HPDE6-E6E7 (cell line): ENCODE measurements at regions not wholly inside any gene's neighbourhood (a gene's known extent, or its start where the extent isn't known, plus 50 kb on each side); places are given as distances from the start of the nearest gene placed in this dataset.
"Not testable (repeated sequence)": the region's sequence is repeated elsewhere in the genome, so short reads cannot be mapped to it uniquely, and the experiment has no call there.

ENCODE experiments used
- DNase-seq: peaks from one replicate; pipeline ENCODE4 v3.0.0; 2011; ENCODE audit warnings: missing footprints; ENCODE audit errors: extremely low spot score

- no peak for DNase-seq
These were observed 1382.3 kb downstream of the RAPGEF2 start for GRCh38 chr4:160485071-160485687.

GRCh38 chr4:160492181-160492580, 1389.3 kb downstream of the RAPGEF2 start:
- no peak for DNase-seq

- DNase-seq: no peak
These were observed 1390.3 kb downstream of the RAPGEF2 start for GRCh38 chr4:160493206-160493605.

- DNase-seq: no peak
These were observed 1392.5 kb downstream of the RAPGEF2 start for GRCh38 chr4:160495356-160495755.

- DNase-seq: no peak
These were observed 1395.3 kb downstream of the RAPGEF2 start for GRCh38 chr4:160498211-160498610.

GRCh38 chr4:160505724-160506123, 1402.8 kb downstream of the RAPGEF2 start:
- no peak for DNase-seq

GRCh38 chr4:160510928-160511327, 1408.0 kb downstream of the RAPGEF2 start:
- DNase-seq: peak; percentile 55

- DNase-seq: no peak
These were observed 1411.2 kb downstream of the RAPGEF2 start for GRCh38 chr4:160514126-160514525.

- no peak for DNase-seq
These were observed 1420.4 kb downstream of the RAPGEF2 start for GRCh38 chr4:160523231-160523630.

- DNase-seq: no peak
These were observed 1434.8 kb downstream of the RAPGEF2 start for GRCh38 chr4:160537681-160538080.

GRCh38 chr4:160546201-160546600, 1443.3 kb downstream of the RAPGEF2 start:
- no peak for DNase-seq

GRCh38 chr4:160549951-160550519, 1447.2 kb downstream of the RAPGEF2 start:
- DNase-seq: not testable (repeated sequence)

GRCh38 chr4:160562661-160563060, 1459.8 kb downstream of the RAPGEF2 start:
- no peak for DNase-seq

- no peak for DNase-seq
These were observed 1460.8 kb downstream of the RAPGEF2 start for GRCh38 chr4:160563552-160564282.

GRCh38 chr4:160567634-160568033, 1464.8 kb downstream of the RAPGEF2 start:
- no peak for DNase-seq

- no peak for DNase-seq
These were observed 1467.4 kb downstream of the RAPGEF2 start for GRCh38 chr4:160570271-160570670.

GRCh38 chr4:160574272-160574671, 1471.4 kb downstream of the RAPGEF2 start:
- DNase-seq: not testable (repeated sequence)

GRCh38 chr4:160580581-160580980, 1477.7 kb downstream of the RAPGEF2 start:
- DNase-seq: no peak

GRCh38 chr4:160592258-160592657, 1489.4 kb downstream of the RAPGEF2 start:
- no peak for DNase-seq

- no peak for DNase-seq
These were observed 1492.8 kb downstream of the RAPGEF2 start for GRCh38 chr4:160595646-160596045.

GRCh38 chr4:160604541-160604940, 1501.7 kb downstream of the RAPGEF2 start:
- no peak for DNase-seq

- DNase-seq: no peak
These were observed 1508.3 kb downstream of the RAPGEF2 start for GRCh38 chr4:160611181-160611580.

GRCh38 chr4:160631044-160631443, 1528.2 kb downstream of the RAPGEF2 start:
- no peak for DNase-seq
